Neural cell (in vitro differentiated cells): ENCODE measurements at regions not wholly inside any gene's neighbourhood (a gene's known extent, or its start where the extent isn't known, plus 50 kb on each side); places are given as distances from the start of the nearest gene placed in this dataset.
"Not testable (repeated sequence)": the region's sequence is repeated elsewhere in the genome, so short reads cannot be mapped to it uniquely, and the experiment has no call there.

Experiments
- H2AFZ ChIP-seq: fragments of 200-600, 300-800 bp; sonication (generic), shearing (Covaris generic); 2 replicates; pipeline ENCODE4 v1.6.0; 2014; ENCODE audit warnings: low read depth, mild to moderate bottlenecking, antibody characterized with exemption, low read length, moderate library complexity
- H3F3A ChIP-seq: fragments of 200-600 bp; shearing (Covaris generic); 2 replicates; pipeline ENCODE4 v1.6.1; 2016; ENCODE audit warnings: mild to moderate bottlenecking, moderate library complexity, mixed read lengths, antibody characterized with exemption, low read length; ENCODE audit not compliant: insufficient read depth, poor library complexity, severe bottlenecking
- H3K27ac ChIP-seq: fragments of 200-600, 300-800 bp; sonication (generic), shearing (Covaris generic); 2 replicates; pipeline ENCODE4 v1.5.1; 2014; ENCODE audit warnings: mild to moderate bottlenecking, low read length, moderate library complexity
- H3K27me3 ChIP-seq: fragments of 300-800, 200-600 bp; sonication (generic), shearing (Covaris generic); 2 replicates; pipeline ENCODE4 v1.6.0; 2014; ENCODE audit warnings: mild to moderate bottlenecking, low read depth, low read length, moderate library complexity; ENCODE audit not compliant: insufficient read depth
- H3K36me3 ChIP-seq: fragments of 300-800, 200-600 bp; sonication (generic), shearing (Covaris generic); 2 replicates; pipeline ENCODE4 v1.5.1; 2014; ENCODE audit warnings: mild to moderate bottlenecking, antibody characterized with exemption, low read length, moderate library complexity; ENCODE audit not compliant: insufficient read depth
- H3K4me2 ChIP-seq: fragments of 300-800, 200-600 bp; sonication (generic), shearing (Covaris generic); 2 replicates; pipeline ENCODE4 v1.6.0; 2014; ENCODE audit warnings: mild to moderate bottlenecking, low read length
- H3K4me3 ChIP-seq: fragments of 300-800, 200-600 bp; sonication (generic), shearing (Covaris generic); 2 replicates; pipeline ENCODE4 v1.5.1; 2014; ENCODE audit warnings: mild to moderate bottlenecking, low read length, moderate library complexity
- H3K79me2 ChIP-seq: fragments of 200-600 bp; shearing (Covaris generic); replicated peaks from 2 replicates; pipeline ENCODE4 v1.6.0; 2014; ENCODE audit warnings: mild to moderate bottlenecking, low read length, moderate library complexity; ENCODE audit not compliant: insufficient read depth
- H3K9ac ChIP-seq: fragments of 300-800, 200-600 bp; sonication (generic), shearing (Covaris generic); 2 replicates; pipeline ENCODE4 v1.6.1; 2016; ENCODE audit warnings: mild to moderate bottlenecking, low read length, mixed read lengths
- H3K9me2 ChIP-seq: fragments of 200-600 bp; shearing (Covaris generic); 2 replicates; pipeline ENCODE4 v1.6.1; 2016; ENCODE audit warnings: mild to moderate bottlenecking, low read length, mixed read lengths; ENCODE audit not compliant: insufficient read depth
- H3K9me3 ChIP-seq: fragments of 200-600, 300-800 bp; sonication (generic), shearing (Covaris generic); 2 replicates; pipeline ENCODE4 v1.6.1; 2016; ENCODE audit warnings: mild to moderate bottlenecking, mixed run types, low read length, moderate library complexity, mixed read lengths
- H4K20me1 ChIP-seq: fragments of 200-600 bp; shearing (Covaris generic); 2 replicates; pipeline ENCODE4 v1.6.1; 2016; ENCODE audit warnings: mild to moderate bottlenecking, mixed run types; ENCODE audit not compliant: insufficient read depth
- CTCF ChIP-seq: fragments of 450-650 bp; IDR thresholded peaks from 2 replicates; pipeline ENCODE4 v1.5.1; 2014; ENCODE audit warnings: antibody characterized with exemption, mild to moderate bottlenecking, moderate library complexity; ENCODE audit not compliant: poor library complexity, severe bottlenecking
- EZH2 ChIP-seq: fragments of 200-600, 300-800 bp; shearing (Covaris generic), sonication (generic); IDR thresholded peaks from 2 replicates; pipeline ENCODE4 v1.6.1; 2014; ENCODE audit warnings: antibody characterized with exemption, low read length, borderline replicate concordance, mild to moderate bottlenecking; ENCODE audit not compliant: insufficient read depth, poor library complexity, severe bottlenecking
- MXI1 ChIP-seq: fragments of 450-650 bp; conservative IDR thresholded peaks from 2 replicates; pipeline ENCODE4 v1.6.1; 2014; ENCODE audit warnings: antibody characterized with exemption, mild to moderate bottlenecking; ENCODE audit not compliant: poor library complexity, severe bottlenecking
- POLR2AphosphoS5 ChIP-seq: IDR thresholded peaks from 2 replicates; pipeline ENCODE4 v1.6.1; 2012
- RAD21 ChIP-seq: fragments of 450-650 bp; conservative IDR thresholded peaks from 2 replicates; pipeline ENCODE4 v1.6.1; 2014; ENCODE audit warnings: antibody characterized with exemption, mild to moderate bottlenecking, moderate library complexity
- REST ChIP-seq: IDR thresholded peaks from 2 replicates; pipeline ENCODE4 v1.6.1; 2012; ENCODE audit warnings: borderline replicate concordance
- SMC3 ChIP-seq: fragments of 450-650 bp; conservative IDR thresholded peaks from 2 replicates; pipeline ENCODE4 v1.6.1; 2014; ENCODE audit warnings: antibody characterized with exemption, mild to moderate bottlenecking, moderate library complexity; ENCODE audit not compliant: poor library complexity
- TAF1 ChIP-seq: IDR thresholded peaks from 2 replicates; pipeline ENCODE4 v1.6.1; 2012; ENCODE audit warnings: low read depth

- H3K9me2 ChIP-seq, H3K27me3 ChIP-seq, H3K36me3 ChIP-seq, H3K9me3 ChIP-seq, H3K4me2 ChIP-seq, H2AFZ ChIP-seq, H3K27ac ChIP-seq, H3K79me2 ChIP-seq, H3K9ac ChIP-seq, H3F3A ChIP-seq, H4K20me1 ChIP-seq, H3K4me3 ChIP-seq: not testable (repeated sequence)
Observed at GRCh38 chr3:176605553-176605952, 591.7 kb downstream of the TBL1XR1 start.

DNA sequence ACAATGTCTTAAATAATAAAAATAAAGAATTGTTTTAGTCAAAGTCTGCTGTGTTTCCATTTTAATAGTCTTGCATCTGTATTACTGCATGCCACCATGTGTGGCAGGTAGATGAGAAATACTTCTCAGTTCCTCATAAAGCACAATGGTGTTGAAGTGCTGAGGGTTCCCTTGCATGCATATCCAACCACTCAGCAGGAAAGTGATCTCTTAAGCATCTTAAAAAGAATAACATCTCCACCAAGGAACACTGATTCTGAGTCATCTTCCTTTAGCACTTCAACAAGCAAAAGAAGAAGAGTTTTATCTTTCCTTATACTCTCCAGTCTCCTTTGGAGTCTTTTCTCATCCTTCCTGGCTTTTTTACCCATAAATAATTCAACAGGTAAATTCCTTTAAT, 602.0 kb downstream of the TBL1XR1 start:
- Histone ChIP-seq H4K20me1 (no peaks in the 10 kb centered on the region), H3K9me2 (no peaks in the 10 kb centered on the region), H3K4me3 (no peak overlapping the region), H3K79me2 (no peaks in the 10 kb centered on the region), H2AFZ (no peak overlapping the region), H3K4me2 (no peak overlapping the region), H3K36me3 (no peaks in the 10 kb centered on the region), H3K9me3 (no peaks in the 10 kb centered on the region), H3F3A (no peaks in the 10 kb centered on the region), H3K9ac (no peak overlapping the region), H3K27me3 (no peaks in the 10 kb centered on the region), H3K27ac (no peak overlapping the region)
- TF ChIP-seq SMC3 (no peak), RAD21 (no peak), CTCF (no peak), EZH2 (no peak), POLR2AphosphoS5 (no peak), MXI1 (no peak), TAF1 (no peak), REST (no peak)

DNA sequence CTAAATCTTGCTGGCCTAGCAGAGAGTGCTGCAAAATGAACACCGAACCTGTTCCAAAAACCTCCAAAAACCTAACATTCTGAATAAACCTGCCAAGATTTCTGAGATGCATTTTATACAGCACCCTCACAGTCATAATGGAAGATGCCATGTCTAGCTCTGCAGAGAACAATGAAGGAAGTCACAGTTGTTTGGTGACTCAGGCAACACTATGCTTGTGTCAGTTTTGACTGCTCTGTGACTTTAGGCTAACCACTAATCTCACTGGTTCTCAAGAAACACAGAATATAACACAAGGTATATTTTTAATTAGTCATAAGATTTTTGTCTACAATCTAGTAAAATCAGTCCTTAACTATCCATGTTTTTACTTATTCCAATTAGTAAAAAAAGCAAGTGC, 606.6 kb downstream of the TBL1XR1 start:
- no peak for TF ChIP-seq SMC3
- no peak overlapping the region for H3K4me2 ChIP-seq
- no peak overlapping the region for H3K4me3 ChIP-seq
- no peaks in the 10 kb centered on the region for H4K20me1 ChIP-seq
- H3K36me3 ChIP-seq, result no peaks in the 10 kb centered on the region
- H3K27ac ChIP-seq, result no peak overlapping the region
- no peaks in the 10 kb centered on the region for H3K9me2 ChIP-seq
- no peak overlapping the region for H3K9ac ChIP-seq
- no peak overlapping the region for H2AFZ ChIP-seq
- H3F3A ChIP-seq, result no peaks in the 10 kb centered on the region
- no peaks in the 10 kb centered on the region for H3K79me2 ChIP-seq
- H3K9me3 ChIP-seq, result no peaks in the 10 kb centered on the region
- no peaks in the 10 kb centered on the region for H3K27me3 ChIP-seq
